HUES6 (cell line): ENCODE measurements at regions not wholly inside any gene's neighbourhood (a gene's known extent, or its start where the extent isn't known, plus 50 kb on each side); places are given as distances from the start of the nearest gene placed in this dataset.
"Not testable (repeated sequence)": the region's sequence is repeated elsewhere in the genome, so short reads cannot be mapped to it uniquely, and the experiment has no call there.

ENCODE experiments used
- H3K27ac ChIP-seq: 2 replicates; pipeline ENCODE4 v1.7.0; 2013; ENCODE audit warnings: low read depth, mild to moderate bottlenecking, low read length, inconsistent platforms
- H3K27me3 ChIP-seq: 2 replicates; pipeline ENCODE4 v1.6.1; 2013; ENCODE audit warnings: low read length; ENCODE audit not compliant: control insufficient read depth, insufficient read depth
- H3K36me3 ChIP-seq: 2 replicates; pipeline ENCODE4 v1.6.1; 2013; ENCODE audit warnings: low read length; ENCODE audit not compliant: control insufficient read depth, insufficient read depth
- H3K4me1 ChIP-seq: 2 replicates; pipeline ENCODE4 v1.6.1; 2013; ENCODE audit warnings: low read length; ENCODE audit not compliant: control insufficient read depth, insufficient read depth
- H3K4me3 ChIP-seq: 2 replicates; pipeline ENCODE4 v1.5.1; 2013; ENCODE audit warnings: low read depth, low read length
- H3K9ac ChIP-seq: one replicate; pipeline ENCODE4 v1.6.1; 2013; ENCODE audit warnings: mild to moderate bottlenecking, low read length
- H3K9me3 ChIP-seq: 2 replicates; pipeline ENCODE4 v1.6.1; 2013; ENCODE audit warnings: low read depth, low read length; ENCODE audit not compliant: control insufficient read depth, insufficient read depth

GRCh38 chr9:30534896-30535295 is 1849.5 kb upstream of the ACO1 start:
- H3K4me1 ChIP-seq: no peaks in the 10 kb centered on the region
- no peak overlapping the region for H3K9ac ChIP-seq
- peaks cover 27% of the 10 kb centered on the region for H3K9me3 ChIP-seq
- H3K27me3 ChIP-seq: no peaks in the 10 kb centered on the region
- no peaks in the 10 kb centered on the region for H3K36me3 ChIP-seq
- no peak overlapping the region for H3K27ac ChIP-seq
- no peak overlapping the region for H3K4me3 ChIP-seq

GRCh38 chr9:30536494-30536893 is 1847.9 kb upstream of the ACO1 start:
- H3K9ac ChIP-seq: no peak overlapping the region
- H3K27ac ChIP-seq: no peak overlapping the region
- no peak overlapping the region for H3K4me3 ChIP-seq
- H3K9me3 ChIP-seq: peaks cover 27% of the 10 kb centered on the region
- no peaks in the 10 kb centered on the region for H3K4me1 ChIP-seq
- no peaks in the 10 kb centered on the region for H3K27me3 ChIP-seq
- H3K36me3 ChIP-seq: no peaks in the 10 kb centered on the region

- not testable (repeated sequence) for H3K9ac ChIP-seq, H3K4me3 ChIP-seq, H3K4me1 ChIP-seq, H3K27ac ChIP-seq, H3K36me3 ChIP-seq, H3K27me3 ChIP-seq
- H3K9me3 ChIP-seq: peaks cover 24% of the 10 kb centered on the region
These were observed 1844.7 kb upstream of the ACO1 start for GRCh38 chr9:30539696-30540095.

GRCh38 chr9:30574355-30575151 is 1809.9 kb upstream of the ACO1 start:
- Histone ChIP-seq H3K36me3 (no peaks in the 10 kb centered on the region), H3K27me3 (no peaks in the 10 kb centered on the region), H3K4me1 (no peaks in the 10 kb centered on the region), H3K4me3 (no peak overlapping the region), H3K9ac (no peak overlapping the region), H3K27ac (no peak overlapping the region), H3K9me3 (no peaks in the 10 kb centered on the region)

GRCh38 chr9:30575218-30575617 is 1809.2 kb upstream of the ACO1 start:
- no peaks in the 10 kb centered on the region for H3K27me3 ChIP-seq
- no peaks in the 10 kb centered on the region for H3K4me1 ChIP-seq
- H3K9me3 ChIP-seq: no peaks in the 10 kb centered on the region
- no peak overlapping the region for H3K9ac ChIP-seq
- H3K27ac ChIP-seq: no peak overlapping the region
- no peak overlapping the region for H3K4me3 ChIP-seq
- H3K36me3 ChIP-seq: no peaks in the 10 kb centered on the region

GRCh38 chr9:30575691-30576090 is 1808.8 kb upstream of the ACO1 start:
- Histone ChIP-seq H3K27ac (no peak overlapping the region), H3K36me3 (no peaks in the 10 kb centered on the region), H3K9me3 (no peaks in the 10 kb centered on the region), H3K27me3 (no peaks in the 10 kb centered on the region), H3K4me1 (no peaks in the 10 kb centered on the region), H3K4me3 (no peak overlapping the region), H3K9ac (no peak overlapping the region)

- Histone ChIP-seq H3K4me3 (no peak overlapping the region), H3K36me3 (no peaks in the 10 kb centered on the region), H3K9ac (no peak overlapping the region), H3K27me3 (no peaks in the 10 kb centered on the region), H3K4me1 (no peaks in the 10 kb centered on the region), H3K9me3 (no peaks in the 10 kb centered on the region), H3K27ac (no peak overlapping the region)
These were observed 1804.6 kb upstream of the ACO1 start for GRCh38 chr9:30579810-30580209.

- Histone ChIP-seq H3K27me3 (no peaks in the 10 kb centered on the region), H3K9ac (no peak overlapping the region), H3K4me3 (no peak overlapping the region), H3K4me1 (no peaks in the 10 kb centered on the region), H3K36me3 (no peaks in the 10 kb centered on the region), H3K27ac (no peak overlapping the region), H3K9me3 (no peaks in the 10 kb centered on the region)
These were observed 1802.2 kb upstream of the ACO1 start for GRCh38 chr9:30582240-30582639.

GRCh38 chr9:30584559-30584958 is 1799.9 kb upstream of the ACO1 start:
- H3K27me3 ChIP-seq: no peaks in the 10 kb centered on the region
- H3K9me3 ChIP-seq: no peaks in the 10 kb centered on the region
- no peak overlapping the region for H3K9ac ChIP-seq
- no peaks in the 10 kb centered on the region for H3K4me1 ChIP-seq
- H3K4me3 ChIP-seq: no peak overlapping the region
- H3K36me3 ChIP-seq: no peaks in the 10 kb centered on the region
- no peak overlapping the region for H3K27ac ChIP-seq

GRCh38 chr9:30591461-30591860 is 1793.0 kb upstream of the ACO1 start:
- Histone ChIP-seq H3K36me3 (no peaks in the 10 kb centered on the region), H3K27ac (no peak overlapping the region), H3K27me3 (no peaks in the 10 kb centered on the region), H3K9ac (no peak overlapping the region), H3K4me3 (no peak overlapping the region), H3K4me1 (no peaks in the 10 kb centered on the region), H3K9me3 (no peaks in the 10 kb centered on the region)

GRCh38 chr9:30597608-30598007 is 1786.8 kb upstream of the ACO1 start:
- H3K9ac ChIP-seq: no peak overlapping the region
- H3K27me3 ChIP-seq: no peaks in the 10 kb centered on the region
- no peaks in the 10 kb centered on the region for H3K4me1 ChIP-seq
- H3K36me3 ChIP-seq: no peaks in the 10 kb centered on the region
- H3K27ac ChIP-seq: no peak overlapping the region
- H3K9me3 ChIP-seq: no peaks in the 10 kb centered on the region
- no peak overlapping the region for H3K4me3 ChIP-seq
